ENCODE measurements at regions not wholly inside any gene's neighbourhood (a gene's known extent, or its start where the extent isn't known, plus 50 kb on each side); places are given as distances from the start of the nearest gene placed in this dataset.
A peak's percentile ranks its signal among the peaks of the same experiment; 100 is the strongest.

- no peak for DNase-seq (ENCODE audit: low read depth in 1 of 2, low spot score in 1 of 2)
- in situ Hi-C loops (cut with HindIII; ENCODE audit: low pct_unique_long_range_greater_than_20kb, low sequenced_read_pairs) = no loop called here
- no peak for TF ChIP-seq JUND (IDR thresholded peaks at IDR 0.05; ENCODE audit: low read depth)
Measured at GRCh38 chr20:22214296-22214695, 370.1 kb downstream of the FOXA2 start.

- in situ Hi-C loops (cut with HindIII; ENCODE audit: low pct_unique_long_range_greater_than_20kb, low sequenced_read_pairs) = no loop called here
- no peak for DNase-seq (ENCODE audit: low read depth in 1 of 2, low spot score in 1 of 2)
- TF ChIP-seq JUND (IDR thresholded peaks at IDR 0.05; ENCODE audit: low read depth) = no peak
Measured at GRCh38 chr20:22213271-22213670, 371.1 kb downstream of the FOXA2 start.

DNA sequence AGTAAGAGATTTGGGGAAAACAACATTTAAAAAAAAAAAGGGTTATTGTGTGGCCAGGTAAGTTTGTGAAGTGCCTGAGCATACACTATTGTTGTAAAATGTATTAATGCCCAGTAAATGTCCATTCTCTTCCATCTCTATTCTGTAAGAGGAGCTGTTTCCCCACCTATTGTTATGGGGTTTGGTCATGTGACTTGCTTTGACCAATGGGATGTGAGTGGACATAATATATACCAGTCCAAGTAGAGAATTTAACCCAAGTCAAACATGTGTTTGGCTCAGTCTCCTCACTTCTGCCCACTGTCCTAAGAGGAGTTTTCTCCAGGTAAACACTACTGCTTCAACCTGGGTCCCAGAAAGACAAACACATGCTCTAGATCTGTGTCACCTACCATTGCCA is 377.1 kb downstream of the FOXA2 start:
- TF ChIP-seq JUND (IDR thresholded peaks at IDR 0.05; ENCODE audit: low read depth) = no peak
- peak in 1 of 2 experiments; percentile 33 for DNase-seq (ENCODE audit: low read depth in 1 of 2, low spot score in 1 of 2)
- in situ Hi-C loops (cut with HindIII; ENCODE audit: low pct_unique_long_range_greater_than_20kb, low sequenced_read_pairs) = no loop called here

DNA sequence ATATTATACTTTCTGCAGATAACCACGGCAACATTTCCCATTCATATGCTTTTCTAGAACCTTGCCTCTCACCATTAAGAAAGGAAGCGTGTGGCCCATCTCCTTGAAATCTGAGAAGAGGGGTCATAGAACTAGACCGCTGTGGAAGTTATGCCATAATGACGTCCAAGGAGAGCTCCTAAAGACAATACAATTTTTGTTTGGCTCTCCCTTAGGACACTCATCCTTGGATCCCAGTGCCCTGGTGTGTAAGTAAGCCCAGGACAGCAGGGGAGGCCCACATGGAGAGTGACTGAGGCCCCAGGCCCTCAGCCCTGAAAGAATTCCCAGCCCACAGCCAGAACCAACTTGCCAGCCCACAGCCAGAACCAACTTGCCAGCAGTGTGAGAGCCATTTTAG is 379.6 kb downstream of the FOXA2 start:
- TF ChIP-seq JUND (IDR thresholded peaks at IDR 0.05; ENCODE audit: low read depth) = no peak
- in situ Hi-C loops (cut with HindIII; ENCODE audit: low pct_unique_long_range_greater_than_20kb, low sequenced_read_pairs) = no loop called here
- DNase-seq (ENCODE audit: low read depth in 1 of 2, low spot score in 1 of 2) = no peak

DNA sequence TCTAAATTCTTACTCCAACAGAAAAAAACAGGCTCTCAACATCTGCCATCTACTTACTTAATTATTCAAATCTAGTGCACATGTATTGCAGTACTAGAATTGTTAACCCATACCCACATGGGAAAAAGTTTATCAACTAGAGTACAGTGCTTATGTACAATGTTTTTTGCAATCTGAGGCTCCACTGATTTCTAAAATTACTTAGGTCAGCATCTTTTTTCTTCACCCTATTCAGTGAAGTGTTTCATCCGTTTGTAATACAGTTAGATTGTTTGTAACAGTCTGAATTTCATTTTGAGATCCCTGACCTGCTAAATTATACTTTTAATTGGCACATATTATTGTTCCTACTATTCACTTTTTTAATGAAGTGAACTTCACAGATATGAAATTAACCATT is 402.2 kb downstream of the FOXA2 start:
- no peak for DNase-seq (ENCODE audit: low read depth in 1 of 2, low spot score in 1 of 2)
- no peak for TF ChIP-seq JUND (IDR thresholded peaks at IDR 0.05; ENCODE audit: low read depth)
- in situ Hi-C loops (cut with HindIII; ENCODE audit: low pct_unique_long_range_greater_than_20kb, low sequenced_read_pairs) = no loop called here

DNA sequence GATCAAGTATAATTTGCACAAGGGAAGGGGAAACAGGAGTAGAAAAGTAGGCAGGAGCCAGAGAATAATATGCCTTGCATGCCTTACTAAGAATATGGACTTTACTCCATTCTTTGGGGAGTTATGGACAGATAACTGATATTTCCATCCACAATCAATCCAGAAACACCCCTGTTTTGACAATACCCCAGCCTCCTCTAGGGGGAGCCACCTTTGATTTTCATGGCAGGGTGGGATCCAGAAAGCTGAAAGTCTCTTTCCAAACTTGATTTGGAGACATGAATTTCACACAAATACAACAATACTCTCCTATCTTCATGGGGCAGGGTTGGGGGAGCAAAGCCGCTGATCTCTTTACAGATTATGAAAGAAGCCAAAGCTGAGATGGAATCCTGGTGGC is 404.1 kb downstream of the FOXA2 start:
- no peak for DNase-seq (ENCODE audit: low read depth in 1 of 2, low spot score in 1 of 2)
- in situ Hi-C loops (cut with HindIII; ENCODE audit: low pct_unique_long_range_greater_than_20kb, low sequenced_read_pairs) = no loop called here
- no peak for TF ChIP-seq JUND (IDR thresholded peaks at IDR 0.05; ENCODE audit: low read depth)

DNA sequence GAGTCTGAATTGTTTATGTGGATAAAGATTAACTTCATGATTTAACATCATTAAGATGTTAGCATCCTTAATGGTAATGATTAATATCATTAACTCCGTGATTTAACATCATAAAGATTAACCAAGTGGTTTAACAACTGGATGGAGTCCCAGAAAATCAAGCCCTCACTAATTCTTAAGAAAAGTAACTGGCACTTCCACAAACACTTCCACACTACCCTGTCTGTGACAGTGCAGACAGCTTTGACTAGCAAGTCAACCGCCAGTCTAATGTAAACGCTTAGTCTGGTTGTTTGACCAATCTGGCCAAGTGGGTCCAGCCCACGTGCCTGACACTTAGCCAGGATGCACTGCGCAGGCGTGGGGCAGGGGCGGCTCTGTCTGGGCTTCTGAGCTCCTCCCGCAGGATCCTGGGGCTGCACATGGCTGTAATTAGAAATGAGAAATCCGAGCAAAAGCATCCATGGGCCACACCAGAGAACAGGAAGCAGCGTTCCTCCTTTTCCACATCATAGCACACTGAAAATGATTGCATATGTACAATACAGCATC is 424.2 kb downstream of the FOXA2 start:
- no peak for TF ChIP-seq JUND (IDR thresholded peaks at IDR 0.05; ENCODE audit: low read depth)
- DNase-seq (ENCODE audit: low read depth in 1 of 2, low spot score in 1 of 2) = peak in 1 of 2 experiments; percentile 16
- in situ Hi-C loops (cut with HindIII; ENCODE audit: low pct_unique_long_range_greater_than_20kb, low sequenced_read_pairs) = no loop called here

GRCh38 chr20:22159276-22159675 is 425.1 kb downstream of the FOXA2 start:
- no peak for DNase-seq (ENCODE audit: low read depth in 1 of 2, low spot score in 1 of 2)
- TF ChIP-seq JUND (IDR thresholded peaks at IDR 0.05; ENCODE audit: low read depth) = no peak
- in situ Hi-C loops (cut with HindIII; ENCODE audit: low pct_unique_long_range_greater_than_20kb, low sequenced_read_pairs) = no loop called here

- no peak for TF ChIP-seq JUND (IDR thresholded peaks at IDR 0.05; ENCODE audit: low read depth)
- in situ Hi-C loops (cut with HindIII; ENCODE audit: low pct_unique_long_range_greater_than_20kb, low sequenced_read_pairs) = no loop called here
- no peak for DNase-seq (ENCODE audit: low read depth in 1 of 2, low spot score in 1 of 2)
Measured at GRCh38 chr20:22127587-22127986, 422.1 kb downstream of the PAX1 start.

GRCh38 chr20:22106308-22106938 is 401.0 kb downstream of the PAX1 start:
- in situ Hi-C loops (cut with HindIII; ENCODE audit: low pct_unique_long_range_greater_than_20kb, low sequenced_read_pairs) = no loop called here
- peak; percentile 21 to 71 for DNase-seq (ENCODE audit: low read depth in 1 of 2, low spot score in 1 of 2)
- TF ChIP-seq JUND (IDR thresholded peaks at IDR 0.05; ENCODE audit: low read depth) = no peak

GRCh38 chr20:22101606-22102005 is 396.1 kb downstream of the PAX1 start:
- in situ Hi-C loops (cut with HindIII; ENCODE audit: low pct_unique_long_range_greater_than_20kb, low sequenced_read_pairs) = no loop called here
- no peak for DNase-seq (ENCODE audit: low read depth in 1 of 2, low spot score in 1 of 2)
- no peak for TF ChIP-seq JUND (IDR thresholded peaks at IDR 0.05; ENCODE audit: low read depth)

DNA sequence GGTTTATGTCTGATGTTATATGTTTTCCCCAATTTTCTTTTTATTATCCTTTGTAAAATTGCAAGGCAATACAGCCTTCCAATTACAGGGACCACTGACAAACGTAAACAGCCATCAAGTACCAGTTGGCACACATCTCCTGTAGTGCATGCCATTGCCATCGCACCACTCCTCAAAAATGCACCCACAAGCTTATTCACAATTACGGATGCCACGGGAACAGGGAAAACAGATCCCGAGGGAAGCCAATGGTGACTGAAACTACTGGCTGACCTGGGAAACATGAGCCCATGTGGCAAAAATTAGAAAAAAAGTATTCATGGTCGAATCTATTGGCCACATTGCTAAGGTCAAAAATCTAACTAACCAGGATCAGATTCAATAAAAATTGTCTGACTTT is 395.2 kb downstream of the PAX1 start:
- no peak for TF ChIP-seq JUND (IDR thresholded peaks at IDR 0.05; ENCODE audit: low read depth)
- in situ Hi-C loops (cut with HindIII; ENCODE audit: low pct_unique_long_range_greater_than_20kb, low sequenced_read_pairs) = no loop called here
- DNase-seq (ENCODE audit: low read depth in 1 of 2, low spot score in 1 of 2) = no peak

- in situ Hi-C loops (cut with HindIII; ENCODE audit: low pct_unique_long_range_greater_than_20kb, low sequenced_read_pairs) = no loop called here
- no peak for TF ChIP-seq JUND (IDR thresholded peaks at IDR 0.05; ENCODE audit: low read depth)
- no peak for DNase-seq (ENCODE audit: low read depth in 1 of 2, low spot score in 1 of 2)
Measured at GRCh38 chr20:22099348-22099747, 393.9 kb downstream of the PAX1 start.

GRCh38 chr20:22098511-22098910 is 393.0 kb downstream of the PAX1 start:
- in situ Hi-C loops (cut with HindIII; ENCODE audit: low pct_unique_long_range_greater_than_20kb, low sequenced_read_pairs) = no loop called here
- TF ChIP-seq JUND (IDR thresholded peaks at IDR 0.05; ENCODE audit: low read depth) = no peak
- DNase-seq (ENCODE audit: low read depth in 1 of 2, low spot score in 1 of 2) = no peak
